IMR-90 (cell line): ENCODE measurements at regions not wholly inside any gene's neighbourhood (a gene's known extent, or its start where the extent isn't known, plus 50 kb on each side); places are given as distances from the start of the nearest gene placed in this dataset.

Experiments
- BHLHE40 ChIP-seq: fragments of 150-350 bp; IDR thresholded peaks from 2 replicates; pipeline ENCODE4 v1.6.1; 2016; ENCODE audit warnings: mild to moderate bottlenecking, low read depth, low read length
- CEBPB ChIP-seq: IDR thresholded peaks from 2 replicates; pipeline ENCODE4 v1.6.1; 2012; ENCODE audit warnings: low read depth, low read length, improper control_type of control experiment
- CHD1 ChIP-seq: IDR thresholded peaks from 2 replicates; pipeline ENCODE4 v1.6.1; 2012; ENCODE audit warnings: low read depth, low read length, improper control_type of control experiment
- CTCF ChIP-seq: conservative IDR thresholded peaks from 2 replicates; pipeline ENCODE4 v1.5.1; 2012; ENCODE audit warnings: mild to moderate bottlenecking, low read depth, low read length, improper control_type of control experiment
- MAFK ChIP-seq: IDR thresholded peaks from 2 replicates; pipeline ENCODE4 v1.6.1; 2012; ENCODE audit warnings: low read depth, low read length, improper control_type of control experiment
- MXI1 ChIP-seq: IDR thresholded peaks from 2 replicates; pipeline ENCODE4 v1.6.1; 2012; ENCODE audit warnings: low read depth, mild to moderate bottlenecking, low read length, moderate library complexity, borderline replicate concordance
- POLR2A ChIP-seq: IDR thresholded peaks from 2 replicates; pipeline ENCODE4 v1.6.1; 2012; ENCODE audit warnings: mild to moderate bottlenecking, low read depth, low read length
- RAD21 ChIP-seq: IDR thresholded peaks from 2 replicates; pipeline ENCODE4 v1.6.1; 2012; ENCODE audit warnings: low read length, improper control_type of control experiment
- RFX5 ChIP-seq: IDR thresholded peaks from 2 replicates; pipeline ENCODE4 v1.8.0; 2012; ENCODE audit warnings: low read depth, mild to moderate bottlenecking, low read length, moderate library complexity
- SMC3 ChIP-seq: fragments of 150-350 bp; IDR thresholded peaks from 2 replicates; pipeline ENCODE4 v1.6.1; 2016; ENCODE audit warnings: low read depth, mild to moderate bottlenecking, antibody characterized with exemption, low read length, moderate library complexity
- TF ChIP-seq, protein P1 (sequence below): fragments of 150-350 bp; IDR thresholded peaks from 2 replicates; pipeline ENCODE4 v1.6.1; 2016; ENCODE audit warnings: low read depth, mild to moderate bottlenecking, low read length, moderate library complexity, borderline replicate concordance
- TF ChIP-seq, protein P2 (sequence below): fragments of 150-350 bp; IDR thresholded peaks from 2 replicates; pipeline ENCODE4 v1.6.1; 2017; ENCODE audit warnings: mild to moderate bottlenecking, antibody characterized with exemption, low read length, low read depth

DNA sequence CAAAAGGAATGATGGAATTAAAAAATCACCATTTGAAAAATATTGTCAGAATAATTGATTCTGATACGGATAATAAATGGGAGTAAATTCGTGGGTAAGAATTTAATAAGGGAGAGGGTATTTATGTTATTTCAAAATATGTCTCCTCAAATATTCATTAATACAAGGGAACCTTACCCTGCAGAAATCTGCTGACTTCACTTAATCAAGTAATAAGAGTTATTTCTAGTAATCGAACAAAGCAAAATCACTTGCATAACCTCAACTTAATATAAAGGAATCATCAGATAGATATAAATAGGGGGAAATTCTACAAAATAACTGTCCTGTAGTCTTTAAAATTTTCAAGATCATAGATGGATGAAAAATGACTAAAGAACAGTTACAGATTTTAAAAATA lies 1164.7 kb upstream of the GJE1 start:
- no peak for TF ChIP-seq CTCF
- TF ChIP-seq POLR2A: no peak
- TF ChIP-seq, protein P1, sequence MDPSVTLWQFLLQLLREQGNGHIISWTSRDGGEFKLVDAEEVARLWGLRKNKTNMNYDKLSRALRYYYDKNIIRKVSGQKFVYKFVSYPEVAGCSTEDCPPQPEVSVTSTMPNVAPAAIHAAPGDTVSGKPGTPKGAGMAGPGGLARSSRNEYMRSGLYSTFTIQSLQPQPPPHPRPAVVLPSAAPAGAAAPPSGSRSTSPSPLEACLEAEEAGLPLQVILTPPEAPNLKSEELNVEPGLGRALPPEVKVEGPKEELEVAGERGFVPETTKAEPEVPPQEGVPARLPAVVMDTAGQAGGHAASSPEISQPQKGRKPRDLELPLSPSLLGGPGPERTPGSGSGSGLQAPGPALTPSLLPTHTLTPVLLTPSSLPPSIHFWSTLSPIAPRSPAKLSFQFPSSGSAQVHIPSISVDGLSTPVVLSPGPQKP: no peak
- TF ChIP-seq SMC3: no peak
- TF ChIP-seq RFX5: no peak
- TF ChIP-seq, protein P2, sequence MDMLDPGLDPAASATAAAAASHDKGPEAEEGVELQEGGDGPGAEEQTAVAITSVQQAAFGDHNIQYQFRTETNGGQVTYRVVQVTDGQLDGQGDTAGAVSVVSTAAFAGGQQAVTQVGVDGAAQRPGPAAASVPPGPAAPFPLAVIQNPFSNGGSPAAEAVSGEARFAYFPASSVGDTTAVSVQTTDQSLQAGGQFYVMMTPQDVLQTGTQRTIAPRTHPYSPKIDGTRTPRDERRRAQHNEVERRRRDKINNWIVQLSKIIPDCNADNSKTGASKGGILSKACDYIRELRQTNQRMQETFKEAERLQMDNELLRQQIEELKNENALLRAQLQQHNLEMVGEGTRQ: no peak
- TF ChIP-seq MXI1: no peak
- 0 out of 2 replicates have a peak, but pooled peaks have one; percentile 10 for TF ChIP-seq MAFK
- no peak for TF ChIP-seq BHLHE40
- TF ChIP-seq CHD1: no peak
- TF ChIP-seq RAD21: no peak
- TF ChIP-seq CEBPB: no peak
